K562 (cell line): ENCODE measurements at regions not wholly inside any gene's neighbourhood (a gene's known extent, or its start where the extent isn't known, plus 50 kb on each side); places are given as distances from the start of the nearest gene placed in this dataset.

ENCODE experiments used
- ATAC-seq: fragments of 200-7000 bp; cut with Tn5 transposase; 3 replicates; pipeline ENCODE4 v1.9.1; 2020; ENCODE audit warnings: moderate library complexity
- BruUV-seq: library from RNA; stranded (reverse); fragments of 400-500 nt; replicated peaks from 2 replicates; lab custom pipeline; 2021; lab: Mats Ljungman, UMichigan
- CTCF ChIA-PET: fragments of 300-600 bp; formaldehyde crosslinking; extraction: SDS; loops from one replicate; lab custom pipeline; 2021; ENCODE audit warnings: low intra/inter-chr PET ratio; lab: Yijun Ruan, JAX
- POLR2A ChIA-PET: fragments of 300-600, 350-650 bp; sonication (Branson Sonifier 250); formaldehyde crosslinking; extraction: SDS; loops from one replicate; lab custom pipeline; 2021; ENCODE audit warnings: antibody characterized with exemption, inconsistent platforms; lab: Yijun Ruan, JAX
- DNase-seq, 4 experiments: peaks; one replicate each; pipeline versions ENCODE4 v3.0.0 to v3.0.0-alpha.2; 2011 to 2018; ENCODE audit warnings: low spot score in 3 of 4, mixed read lengths in 3 of 4; ENCODE audit errors: extremely low read depth in 1 of 4
- FAIRE-seq: peaks from 2 replicates; lab custom pipeline; 2011; peaks lifted over from hg19 to GRCh38; lab: Jason Lieb, UNC
- H2AFZ ChIP-seq: 2 replicates; pipeline ENCODE4 v1.6.0; 2011; ENCODE audit warnings: low read depth, low read length, control low read depth, inconsistent platforms
- H3K27ac ChIP-seq: fragments of 200-600 bp; 3 replicates; pipeline ENCODE4 v1.8.0; 2011; ENCODE audit warnings: low read depth, mild to moderate bottlenecking, control low read depth, inconsistent platforms, low read length, moderate library complexity, mixed read lengths; ENCODE audit errors: extremely low read depth
- H3K27me3 ChIP-seq, 2 experiments: fragments of 300-600 bp in 1 of 2; 2 replicates in 1 of 2; 3 replicates in 1 of 2; pipeline versions ENCODE4 v1.6.0 to v1.8.0; 2011; ENCODE audit warnings: inconsistent platforms in 2 of 2, low read length in 2 of 2, mild to moderate bottlenecking in 1 of 2, mixed read lengths in 1 of 2, moderate library complexity in 1 of 2; ENCODE audit not compliant: control insufficient read depth in 2 of 2, insufficient read depth in 2 of 2
- H3K36me3 ChIP-seq: fragments of 300-600 bp; 3 replicates; pipeline ENCODE4 v1.8.0; 2011; ENCODE audit warnings: mild to moderate bottlenecking, low read length, inconsistent platforms; ENCODE audit not compliant: control insufficient read depth, insufficient read depth
- H3K4me1 ChIP-seq, 2 experiments: fragments of 200-600 bp in 1 of 2; replicated peaks in 1 of 2; 2 replicates in 1 of 2; 3 replicates in 1 of 2; pipeline versions ENCODE4 v1.5.1 to v1.8.0; 2011; ENCODE audit warnings: inconsistent platforms in 2 of 2, low read length in 2 of 2, mild to moderate bottlenecking in 1 of 2, mixed read lengths in 1 of 2, moderate library complexity in 1 of 2; ENCODE audit not compliant: control insufficient read depth in 2 of 2, insufficient read depth in 2 of 2
- H3K4me2 ChIP-seq: 2 replicates; pipeline ENCODE4 v1.6.1; 2011; ENCODE audit warnings: low read length, control low read depth, inconsistent platforms, mixed read lengths; ENCODE audit not compliant: insufficient read depth
- H3K4me3 ChIP-seq: fragments of 200-600 bp; sonication (generic), shearing (Covaris generic); 2 replicates; pipeline ENCODE4 v1.5.1; 2016; ENCODE audit warnings: control low read depth, inconsistent platforms
- H3K79me2 ChIP-seq: fragments of 200-600 bp; 3 replicates; pipeline ENCODE4 v1.8.0; 2011; ENCODE audit warnings: low read length, inconsistent platforms; ENCODE audit not compliant: control insufficient read depth, insufficient read depth
- H3K9ac ChIP-seq, 2 experiments: 2 replicates each; pipeline versions ENCODE4 v1.6.0 to v1.6.1; 2011; ENCODE audit warnings: low read depth in 2 of 2, low read length in 2 of 2, control low read depth in 1 of 2, inconsistent platforms in 1 of 2, mild to moderate bottlenecking in 1 of 2, mixed read lengths in 1 of 2; ENCODE audit not compliant: insufficient read depth in 1 of 2
- H3K9me1 ChIP-seq: one replicate; pipeline ENCODE4 v1.6.0; 2011; ENCODE audit warnings: inconsistent platforms, mild to moderate bottlenecking, low read length, moderate library complexity; ENCODE audit not compliant: control insufficient read depth, insufficient read depth
- H3K9me3 ChIP-seq: replicated peaks from 2 replicates; pipeline ENCODE4 v1.5.1; 2011; ENCODE audit warnings: low read depth, low read length, inconsistent platforms; ENCODE audit not compliant: control insufficient read depth, insufficient read depth
- H4K20me1 ChIP-seq: replicated peaks from 2 replicates; pipeline ENCODE4 v1.6.1; 2011; ENCODE audit warnings: low read length, inconsistent platforms, mixed read lengths; ENCODE audit not compliant: control insufficient read depth, insufficient read depth
- CREM ChIP-seq: IDR thresholded peaks from 2 replicates; pipeline ENCODE4 v1.6.1; 2014; ENCODE audit warnings: antibody characterized with exemption, low read depth
- FUS ChIP-seq: fragments of 200-400 bp; formaldehyde crosslinking; optimal IDR thresholded peaks from 2 replicates; pipeline ENCODE3; 2017; ENCODE audit warnings: low read depth, low read length
- IRF9 ChIP-seq: fragments of 450-650 bp; IDR thresholded peaks from 2 replicates; pipeline ENCODE4 v1.6.1; 2016; ENCODE audit warnings: missing biosample characterization, missing genetic modification characterization
- KDM2B ChIP-seq: fragments of 250-450 bp; sonication (Bioruptor Pico); IDR thresholded peaks from 2 replicates; pipeline ENCODE4 v1.8.0; 2021; ENCODE audit warnings: mild to moderate bottlenecking, moderate library complexity
- NR2F6 ChIP-seq: fragments of 450-650 bp; formaldehyde crosslinking; IDR thresholded peaks from 2 replicates; pipeline ENCODE4 v1.4.0; 2020; ENCODE audit warnings: mild to moderate bottlenecking
- POLR2G ChIP-seq: fragments of 200-400 bp; formaldehyde crosslinking; IDR thresholded peaks from 2 replicates; pipeline ENCODE4 v1.6.1; 2017; ENCODE audit warnings: low read depth, mild to moderate bottlenecking, antibody characterized with exemption, low read length, moderate library complexity
- PTRF ChIP-seq: fragments of 450-650 bp; IDR thresholded peaks from 2 replicates; pipeline ENCODE4 v1.6.1; 2016; ENCODE audit warnings: mild to moderate bottlenecking, missing genetic modification characterization, missing compliant biosample characterization
- RBM22 ChIP-seq: fragments of 200-400 bp; formaldehyde crosslinking; IDR thresholded peaks from 2 replicates; pipeline ENCODE4 v1.6.1; 2018; ENCODE audit warnings: low read length, low read depth; ENCODE audit not compliant: poor library complexity, severe bottlenecking
- SRSF7 ChIP-seq: fragments of 200-400 bp; formaldehyde crosslinking; optimal IDR thresholded peaks from 2 replicates; pipeline ENCODE3; 2017; ENCODE audit warnings: mild to moderate bottlenecking, low read depth, low read length
- TRIM24 ChIP-seq, 2 experiments: fragments of 450-650 bp; IDR thresholded peaks; 2 replicates each; pipeline ENCODE4 v1.6.1; 2016
- ZBTB1 ChIP-seq: sonication (generic); formaldehyde crosslinking; IDR thresholded peaks from 2 replicates; pipeline ENCODE4 v1.8.1; 2023; ENCODE audit warnings: missing genetic modification reagents, low read depth, mild to moderate bottlenecking, borderline replicate concordance
- ZNF407 ChIP-seq: fragments of 450-650 bp; IDR thresholded peaks from 2 replicates; pipeline ENCODE4 v1.6.1; 2016; ENCODE audit warnings: low read depth
- ZNF408 ChIP-seq: fragments of 250-450 bp; sonication (Bioruptor Pico); IDR thresholded peaks from 2 replicates; pipeline ENCODE4 v1.4.0; 2020; ENCODE audit warnings: low read depth, mild to moderate bottlenecking, moderate library complexity
- ZNF436 ChIP-seq: fragments of 250-450, 450-650 bp; sonication (Bioruptor Pico); formaldehyde crosslinking; IDR thresholded peaks from 2 replicates; pipeline ENCODE4 v1.7.0; 2020; ENCODE audit warnings: mild to moderate bottlenecking
- ZNF444 ChIP-seq: fragments of 250-450 bp; sonication (Bioruptor Pico); IDR thresholded peaks from 2 replicates; pipeline ENCODE4 v1.4.0; 2020; ENCODE audit warnings: mild to moderate bottlenecking, moderate library complexity
- ZNF57 ChIP-seq: fragments of 450-650 bp; formaldehyde crosslinking; IDR thresholded peaks from 2 replicates; pipeline ENCODE4 v1.4.0; 2020; ENCODE audit warnings: mild to moderate bottlenecking, moderate library complexity
- ZNF644 ChIP-seq: fragments of 200-800 bp; sonication (Bioruptor generic); IDR thresholded peaks from 2 replicates; pipeline ENCODE4 v1.6.1; 2016; ENCODE audit warnings: low read depth, missing genetic modification characterization, missing compliant biosample characterization
- ZNF668 ChIP-seq: fragments of 250-450 bp; sonication (Bioruptor Pico); IDR thresholded peaks from 2 replicates; pipeline ENCODE4 v1.8.0; 2022; ENCODE audit warnings: mild to moderate bottlenecking, inconsistent platforms
- WGBS: fragments of 100-300 bp; shearing (Covaris generic); methylation state at CpG from one replicate; pipeline ENCODE4 v1.1.6; 2016; ENCODE audit warnings: low coverage, mixed read lengths; ENCODE audit not compliant: insufficient coverage; ENCODE audit errors: missing lambda C conversion rate; 5-methylcytosine and 5-hydroxymethylcytosine counted together
- in situ Hi-C: fragments of 300-500 bp; cut with MboI; formaldehyde crosslinking; loops from 4 replicates; pipeline ENCODE4 v1.15.0; 2018; ENCODE audit warnings: inconsistent platforms, mixed read lengths
- intact Hi-C: fragments of 100-400 bp; cut with micrococcal nuclease; formaldehyde crosslinking; loops from 2 replicates; pipeline ENCODE4 v1.14.2; 2022

- Histone ChIP-seq H3K27ac (no peak overlapping the region), H3K4me2 (no peak overlapping the region), H2AFZ (no peak overlapping the region), H3K9me1 (no peaks in the 10 kb centered on the region), H3K36me3 (no peaks in the 10 kb centered on the region), H4K20me1 (no peaks in the 10 kb centered on the region), H3K9me3 (no peaks in the 10 kb centered on the region), H3K4me1 (no peaks in the 10 kb centered on the region), H3K4me3 (no peak overlapping the region), H3K27me3 (no peaks in the 10 kb centered on the region), H3K79me2 (no peaks in the 10 kb centered on the region), H3K9ac (no peak overlapping the region)
- no peak for ATAC-seq
- in situ Hi-C loops (no loop called here), intact Hi-C loops (no loop called here)
- FAIRE-seq = no peak
- 3% methylated on average over 5 of the region's 5 CpGs for WGBS
- POLR2A ChIA-PET = no interaction called here
- CTCF ChIA-PET = no interaction called here
- DNase-seq = no peak
- BruUV-seq = no TSS peak
- no peak for TF ChIP-seq ZNF668 (CRISPR knock-in tag)
- no peak for TF ChIP-seq ZNF57 (CRISPR knock-in tag)
- no peak for TF ChIP-seq SRSF7
- TF ChIP-seq FUS = no peak
- TF ChIP-seq KDM2B (CRISPR knock-in tag) = no peak
- TF ChIP-seq PTRF = no peak
- TF ChIP-seq TRIM24 (IDR thresholded peaks at IDR 0.05) = no peak
- TF ChIP-seq CREM = no peak
- TF ChIP-seq RBM22 = no peak
- no peak for TF ChIP-seq IRF9 (tag)
- TF ChIP-seq POLR2G = no peak
- no peak for TF ChIP-seq ZNF436 (CRISPR knock-in tag)
- TF ChIP-seq ZNF408 = no peak
- TF ChIP-seq NR2F6 = no peak
- no peak for TF ChIP-seq ZNF644 (tag)
- TF ChIP-seq ZBTB1 = no peak
- no peak for TF ChIP-seq ZNF407
- no peak for TF ChIP-seq ZNF444 (CRISPR knock-in tag)
These were observed 190.6 kb downstream of the ISL1 start for GRCh38 chr5:51573835-51574234.
